NT2/D1 (cell line): ENCODE measurements at regions not wholly inside any gene's neighbourhood (a gene's known extent, or its start where the extent isn't known, plus 50 kb on each side); places are given as distances from the start of the nearest gene placed in this dataset.

Experiments used
- DNase-seq: peaks from one replicate; pipeline ENCODE4 v3.0.0-alpha.2; 2011; ENCODE audit warnings: low read depth, low spot score
- H3K27me3 ChIP-seq: 2 replicates; pipeline ENCODE4 v1.6.0; 2011; ENCODE audit warnings: mild to moderate bottlenecking; ENCODE audit not compliant: insufficient read length, insufficient read depth
- H3K36me3 ChIP-seq: 2 replicates; pipeline ENCODE4 v1.6.1; 2011; ENCODE audit warnings: mild to moderate bottlenecking, low read length, mixed read lengths; ENCODE audit not compliant: insufficient read depth, insufficient read length
- H3K4me1 ChIP-seq: 2 replicates; pipeline ENCODE4 v1.5.1; 2011; ENCODE audit not compliant: insufficient read depth, insufficient read length
- H3K4me3 ChIP-seq: 2 replicates; pipeline ENCODE4 v1.5.1; 2011; ENCODE audit warnings: low read depth; ENCODE audit not compliant: insufficient read length
- H3K9ac ChIP-seq: 2 replicates; pipeline ENCODE4 v1.6.0; 2011; ENCODE audit warnings: low read depth; ENCODE audit not compliant: insufficient read length
- H3K9me3 ChIP-seq: 2 replicates; pipeline ENCODE4 v1.5.1; 2011; ENCODE audit warnings: mild to moderate bottlenecking, low read length; ENCODE audit not compliant: insufficient read depth
- SUZ12 ChIP-seq: IDR thresholded peaks from 2 replicates; pipeline ENCODE4 v1.6.1; 2011; ENCODE audit not compliant: insufficient read length, insufficient read depth; ENCODE audit errors: extremely low read depth
- YY1 ChIP-seq: IDR thresholded peaks from 2 replicates; pipeline ENCODE4 v1.6.1; 2011; ENCODE audit not compliant: insufficient read length, insufficient read depth
- ZNF274 ChIP-seq: IDR thresholded peaks from 2 replicates; pipeline ENCODE4 v1.6.1; 2011; ENCODE audit warnings: mild to moderate bottlenecking, low read depth, low read length

GRCh38 chr10:128627811-128628210, 501.6 kb upstream of the MKI67 start:
- DNase-seq, result no peak
- Histone ChIP-seq H3K4me3 (no peak overlapping the region), H3K27me3 (no peaks in the 10 kb centered on the region), H3K36me3 (no peaks in the 10 kb centered on the region), H3K9ac (no peak overlapping the region), H3K4me1 (peaks cover 3% of the 10 kb centered on the region), H3K9me3 (no peaks in the 10 kb centered on the region)
- TF ChIP-seq YY1, result no peak
- no peak for TF ChIP-seq SUZ12
- no peak for TF ChIP-seq ZNF274

- Histone ChIP-seq H3K9ac (no peak overlapping the region), H3K4me1 (peaks cover 3% of the 10 kb centered on the region), H3K4me3 (no peak overlapping the region), H3K9me3 (no peaks in the 10 kb centered on the region), H3K36me3 (no peaks in the 10 kb centered on the region), H3K27me3 (no peaks in the 10 kb centered on the region)
- TF ChIP-seq YY1, result no peak
- no peak for TF ChIP-seq SUZ12
- DNase-seq, result no peak
These were observed 502.0 kb upstream of the MKI67 start for GRCh38 chr10:128628252-128628651.

GRCh38 chr10:128629111-128630096, 503.2 kb upstream of the MKI67 start:
- Histone ChIP-seq H3K9ac (no peak overlapping the region), H3K36me3 (no peaks in the 10 kb centered on the region), H3K9me3 (no peaks in the 10 kb centered on the region), H3K4me3 (no peak overlapping the region), H3K4me1 (peaks cover 3% of the 10 kb centered on the region), H3K27me3 (no peaks in the 10 kb centered on the region)
- no peak for DNase-seq
- no peak for TF ChIP-seq SUZ12
- no peak for TF ChIP-seq YY1
- TF ChIP-seq ZNF274, result no peak

DNA sequence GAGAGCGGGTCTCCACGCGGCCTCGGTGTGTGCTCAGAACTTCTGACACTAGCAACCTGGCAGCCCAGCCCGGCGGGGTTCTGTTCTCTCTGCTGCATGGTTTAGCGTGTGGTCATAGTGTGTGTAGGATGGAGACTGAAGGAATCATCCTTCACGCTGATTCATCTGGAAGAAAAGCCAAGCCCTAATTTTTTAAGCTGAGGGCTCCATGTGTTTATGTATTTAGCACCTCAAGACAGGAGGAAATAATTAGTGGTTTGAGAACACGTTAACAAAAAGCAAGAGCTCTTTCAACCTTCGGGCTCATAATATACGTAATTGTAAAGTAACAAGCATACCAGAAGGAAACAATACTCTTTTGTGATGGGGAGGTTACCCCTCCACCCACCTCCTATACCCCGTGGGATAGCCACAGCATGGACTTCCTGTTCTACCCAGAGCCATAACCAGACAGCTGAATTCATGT, 504.6 kb upstream of the MKI67 start:
- H3K9ac ChIP-seq, result no peak overlapping the region
- H3K27me3 ChIP-seq, result no peaks in the 10 kb centered on the region
- H3K36me3 ChIP-seq, result no peaks in the 10 kb centered on the region
- no peak overlapping the region for H3K4me3 ChIP-seq
- H3K9me3 ChIP-seq, result no peaks in the 10 kb centered on the region
- H3K4me1 ChIP-seq, result peaks cover 3% of the 10 kb centered on the region
- no peak for TF ChIP-seq SUZ12
- no peak for TF ChIP-seq ZNF274
- no peak for TF ChIP-seq YY1
- DNase-seq, result no peak

DNA sequence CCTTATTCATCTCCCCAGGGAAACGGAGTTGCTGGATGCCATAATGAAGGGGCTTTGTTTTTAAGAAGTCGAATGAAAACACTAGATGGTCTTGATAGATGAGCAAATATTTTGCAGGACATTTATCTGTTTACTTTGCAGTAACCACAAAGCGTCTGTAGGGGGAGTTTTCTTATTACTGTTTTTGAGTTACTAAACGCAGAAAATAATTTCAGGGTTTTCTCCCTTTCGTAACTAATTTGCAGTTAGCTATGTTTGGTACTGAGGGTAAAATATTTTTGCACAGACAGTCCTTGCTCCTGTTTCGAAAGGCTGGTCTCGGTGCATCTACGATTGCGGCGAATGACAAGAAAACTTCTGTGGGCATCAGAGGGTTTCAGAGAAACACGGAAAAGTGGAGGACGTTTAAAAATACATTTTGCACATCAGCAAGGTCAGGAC, 505.6 kb upstream of the MKI67 start:
- no peak overlapping the region for H3K9ac ChIP-seq
- H3K4me1 ChIP-seq, result no peaks in the 10 kb centered on the region
- H3K36me3 ChIP-seq, result no peaks in the 10 kb centered on the region
- DNase-seq, result no peak
- H3K9me3 ChIP-seq, result no peaks in the 10 kb centered on the region
- TF ChIP-seq SUZ12 (no peak), ZNF274 (no peak), YY1 (no peak)
- no peak overlapping the region for H3K4me3 ChIP-seq
- no peaks in the 10 kb centered on the region for H3K27me3 ChIP-seq

DNA sequence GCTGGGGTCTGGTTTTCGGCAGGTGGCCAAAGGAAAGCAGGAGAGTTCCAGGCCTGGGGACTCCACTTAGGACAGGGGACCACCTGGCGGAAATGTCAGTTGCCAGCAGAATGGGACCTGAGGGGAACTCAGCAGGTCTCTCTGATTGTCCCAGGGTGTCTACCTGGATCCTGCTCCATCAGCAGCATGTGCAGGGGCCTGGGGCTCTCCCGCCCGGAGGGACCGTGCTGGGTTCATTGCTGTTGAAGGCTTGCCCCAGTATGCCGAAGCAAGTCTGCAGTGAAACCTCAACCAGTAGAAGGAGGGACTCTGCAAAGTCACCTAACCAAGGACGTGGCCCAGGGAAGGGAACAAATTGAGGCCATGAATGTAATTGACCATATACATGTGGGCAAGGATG, 506.5 kb upstream of the MKI67 start:
- no peak for DNase-seq
- TF ChIP-seq SUZ12 (no peak), YY1 (no peak)
- Histone ChIP-seq H3K4me3 (no peak overlapping the region), H3K9me3 (no peaks in the 10 kb centered on the region), H3K36me3 (no peaks in the 10 kb centered on the region), H3K27me3 (no peaks in the 10 kb centered on the region), H3K9ac (no peak overlapping the region), H3K4me1 (no peaks in the 10 kb centered on the region)

GRCh38 chr10:128633864-128634540, 507.8 kb upstream of the MKI67 start:
- Histone ChIP-seq H3K4me3 (no peak overlapping the region), H3K9me3 (no peaks in the 10 kb centered on the region), H3K27me3 (no peaks in the 10 kb centered on the region), H3K4me1 (no peaks in the 10 kb centered on the region), H3K36me3 (no peaks in the 10 kb centered on the region), H3K9ac (no peak overlapping the region)
- TF ChIP-seq SUZ12 (no peak), YY1 (no peak), ZNF274 (no peak)
- DNase-seq, result no peak
